TTC549 (cell line): ENCODE measurements at regions not wholly inside any gene's neighbourhood (a gene's known extent, or its start where the extent isn't known, plus 50 kb on each side); places are given as distances from the start of the nearest gene placed in this dataset.

ENCODE experiments used
- FAIRE-seq: peaks from 2 replicates; lab custom pipeline; 2012; peaks lifted over from hg19 to GRCh38; lab: Jason Lieb, UNC

- FAIRE-seq: no peak
Observed at GRCh38 chr2:118738524-118739308, 108.7 kb downstream of the EN1 start.

GRCh38 chr2:118738106-118738505, 109.3 kb downstream of the EN1 start:
- FAIRE-seq: no peak

DNA sequence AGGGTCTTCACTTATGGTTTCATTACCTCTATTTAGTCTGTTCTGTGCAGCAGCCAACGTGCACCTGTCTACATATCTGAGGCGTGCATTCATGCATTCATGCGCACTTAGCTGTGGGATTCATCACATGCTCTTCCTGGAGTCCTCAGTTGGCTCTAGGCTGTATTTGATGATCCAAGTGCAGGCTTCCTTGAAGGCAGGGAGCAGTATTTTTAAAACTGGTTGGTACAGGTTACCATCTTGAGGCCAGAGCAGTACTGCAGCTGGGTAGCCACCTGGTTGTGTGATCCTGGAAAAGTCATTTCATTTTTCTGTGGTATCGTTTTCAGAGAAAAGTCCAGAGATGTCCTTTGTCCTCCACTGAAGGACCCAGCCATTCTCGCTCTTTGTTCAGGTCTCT, 109.8 kb downstream of the EN1 start:
- no peak for FAIRE-seq

GRCh38 chr2:118732432-118732831, 115.0 kb downstream of the EN1 start:
- no peak for FAIRE-seq

DNA sequence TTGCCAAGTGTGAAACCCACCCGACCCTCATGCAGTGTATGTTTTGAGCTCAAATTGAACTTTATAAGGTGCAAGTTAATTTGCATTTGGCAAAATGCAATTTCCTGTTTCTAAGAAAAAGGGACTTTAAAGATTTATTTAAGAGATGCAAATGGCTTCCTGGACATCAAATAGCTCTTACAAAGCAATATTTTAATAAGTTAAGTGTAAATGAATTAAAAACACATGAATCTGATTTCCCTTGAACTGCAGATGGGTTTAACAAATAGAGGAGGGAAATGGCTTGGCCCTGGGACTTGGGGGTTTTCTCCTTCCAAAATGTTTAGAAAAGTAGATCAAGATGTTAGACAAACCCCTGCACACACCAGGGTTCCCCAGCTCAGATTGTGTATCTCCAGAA, 116.0 kb downstream of the EN1 start:
- FAIRE-seq: no peak

- no peak for FAIRE-seq
Observed at GRCh38 chr2:118730405-118730804, 117.0 kb downstream of the EN1 start.

GRCh38 chr2:118729760-118730159, 117.7 kb downstream of the EN1 start:
- no peak for FAIRE-seq

DNA sequence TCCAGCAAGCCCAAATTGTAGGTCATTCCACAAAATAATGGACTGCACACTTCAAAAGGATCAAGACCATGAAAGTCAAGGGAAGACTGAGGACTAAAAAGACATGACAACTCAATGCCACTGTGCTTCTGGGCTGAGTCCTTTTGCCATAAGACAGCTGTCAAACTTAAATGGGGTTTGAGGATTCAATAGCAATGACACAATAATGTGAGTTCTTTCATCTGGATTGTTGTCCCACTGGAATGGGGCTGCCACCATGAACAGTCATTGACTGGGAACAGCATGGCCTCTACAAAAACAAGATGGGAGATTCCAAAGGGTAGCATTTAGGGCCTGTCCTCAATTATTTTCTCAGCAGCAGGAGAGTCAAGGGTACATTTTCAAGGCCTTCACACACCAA, 118.5 kb downstream of the EN1 start:
- FAIRE-seq: no peak

- no peak for FAIRE-seq
Observed at GRCh38 chr2:118726821-118727220, 120.6 kb downstream of the EN1 start.

- no peak for FAIRE-seq
Observed at GRCh38 chr2:118723394-118723793, 124.1 kb downstream of the EN1 start.

GRCh38 chr2:118722976-118723375, 124.5 kb downstream of the EN1 start:
- no peak for FAIRE-seq

- no peak for FAIRE-seq
Observed at GRCh38 chr2:118721817-118722551, 125.5 kb downstream of the EN1 start.

DNA sequence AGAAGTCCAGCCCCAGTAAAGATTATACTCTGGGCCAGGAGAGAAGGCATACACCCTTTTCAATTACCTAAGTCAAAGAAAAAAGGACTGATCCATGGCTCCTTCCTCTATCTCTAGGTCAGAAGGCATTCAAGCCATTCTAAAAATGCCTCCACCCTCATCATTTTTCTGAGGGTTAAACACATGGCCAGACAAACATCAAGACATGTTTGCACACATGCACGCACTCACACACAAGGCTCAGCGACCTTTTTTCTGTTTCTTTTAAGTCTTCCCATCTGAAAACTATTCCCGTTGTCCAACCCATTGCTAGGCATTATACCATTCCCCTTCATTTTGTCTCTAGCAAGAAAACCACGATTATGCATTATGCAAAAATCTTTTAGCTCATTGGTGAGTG, 126.6 kb downstream of the EN1 start:
- no peak for FAIRE-seq

- FAIRE-seq: no peak
Observed at GRCh38 chr2:118718921-118719320, 128.5 kb downstream of the EN1 start.

- FAIRE-seq: no peak
Observed at GRCh38 chr2:118716102-118716501, 131.3 kb downstream of the EN1 start.

GRCh38 chr2:118714118-118714517, 133.3 kb downstream of the EN1 start:
- FAIRE-seq: no peak

DNA sequence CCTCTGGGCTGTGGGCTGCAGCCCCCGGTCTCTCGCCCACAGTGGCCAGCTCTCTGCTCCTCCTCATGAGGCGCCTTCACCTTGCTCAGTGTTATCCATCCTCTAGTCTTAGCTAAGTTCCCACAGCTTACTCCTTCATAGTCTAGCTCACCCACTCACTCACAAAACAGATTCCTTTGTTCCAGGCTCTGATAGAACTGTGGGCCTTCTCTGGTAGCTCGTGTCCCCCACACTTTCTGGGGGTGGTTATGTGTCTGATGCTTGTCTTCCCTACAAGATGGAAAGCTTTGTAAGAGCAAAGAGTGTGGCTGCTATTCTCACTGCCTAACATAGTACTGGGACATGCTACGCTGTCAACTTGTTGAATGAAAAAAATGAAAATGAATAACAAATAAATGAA, 135.8 kb downstream of the EN1 start:
- FAIRE-seq: no peak

GRCh38 chr2:118710481-118710880, 137.0 kb downstream of the EN1 start:
- no peak for FAIRE-seq

DNA sequence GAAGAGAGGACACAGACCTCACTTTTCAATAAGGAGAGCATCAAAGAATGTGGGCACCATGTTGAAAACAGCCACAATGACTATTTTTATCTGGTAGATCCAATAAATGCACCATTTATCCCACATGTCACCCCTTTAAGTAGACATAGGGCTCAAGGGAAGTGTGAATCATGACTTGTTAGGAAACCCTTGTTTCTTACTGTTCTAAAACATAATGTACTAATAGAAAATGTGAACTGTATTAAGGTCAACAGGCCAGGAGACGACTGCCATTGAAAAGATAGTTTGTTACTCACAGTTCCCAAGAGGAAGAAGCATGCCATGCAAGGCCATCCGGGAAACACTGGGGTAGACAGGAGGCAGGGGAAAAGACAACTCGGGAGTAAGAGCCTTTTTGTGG, 137.7 kb downstream of the EN1 start:
- no peak for FAIRE-seq

DNA sequence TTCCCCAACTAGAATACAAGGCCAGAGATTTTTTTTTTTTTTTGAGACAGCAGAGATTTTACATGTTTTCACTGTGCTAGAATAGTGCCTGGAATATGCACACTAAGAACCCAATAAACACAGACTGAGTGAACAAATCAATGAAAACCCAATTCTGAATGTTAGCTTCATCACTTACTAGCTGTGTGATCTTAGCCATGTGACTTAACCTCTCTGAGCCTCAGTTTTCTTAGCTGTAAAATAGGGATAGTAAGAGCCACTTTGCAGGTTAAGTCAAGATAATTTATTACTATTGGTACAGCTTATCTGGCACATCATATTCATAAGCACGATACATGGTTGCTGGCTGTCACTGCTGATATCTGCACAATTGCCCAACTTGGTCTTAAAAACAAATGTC, 140.6 kb downstream of the EN1 start:
- FAIRE-seq: no peak

DNA sequence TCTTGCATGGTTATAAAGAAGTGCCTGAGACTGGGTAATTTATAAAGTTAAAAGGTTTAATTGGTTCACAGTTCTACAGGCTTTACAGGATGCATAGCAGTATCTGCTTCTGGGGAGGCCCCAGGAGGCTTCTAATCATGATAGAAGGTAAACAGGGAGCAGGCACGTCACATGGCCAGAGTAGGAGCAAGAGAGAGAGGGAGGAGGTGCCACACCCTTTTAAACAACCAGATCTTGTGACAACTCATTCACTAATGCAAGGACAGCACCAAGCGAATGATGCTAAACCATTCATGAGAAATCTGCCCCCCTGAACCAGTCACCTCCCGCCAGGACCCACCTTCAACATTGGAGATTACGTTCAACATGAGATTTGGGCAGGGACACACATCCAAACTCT, 141.1 kb downstream of the EN1 start:
- FAIRE-seq: no peak

DNA sequence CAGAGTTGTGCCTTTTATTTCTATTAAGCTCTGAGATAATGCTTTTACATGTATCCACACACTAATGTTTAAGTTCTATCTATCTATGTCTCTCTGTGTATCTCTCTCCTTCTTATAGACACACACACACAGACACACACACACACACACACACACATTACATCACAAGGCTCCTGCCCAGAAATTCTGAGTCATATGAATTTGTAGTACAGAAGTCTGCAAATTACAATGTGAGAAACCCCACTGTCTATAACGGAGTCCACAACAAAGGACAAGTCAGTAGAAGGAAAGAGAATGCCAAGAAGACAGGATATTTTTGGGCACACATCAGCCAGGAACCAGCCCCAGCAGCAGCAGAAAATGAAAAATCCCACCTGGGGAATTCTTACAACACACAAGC, 142.4 kb downstream of the EN1 start:
- no peak for FAIRE-seq

- FAIRE-seq: no peak
Observed at GRCh38 chr2:118699447-118700175, 147.8 kb downstream of the EN1 start.
